GM21529 (cell line): ENCODE measurements at regions not wholly inside any gene's neighbourhood (a gene's known extent, or its start where the extent isn't known, plus 50 kb on each side); places are given as distances from the start of the nearest gene placed in this dataset.
"Not testable (repeated sequence)": the region's sequence is repeated elsewhere in the genome, so short reads cannot be mapped to it uniquely, and the experiment has no call there.

ENCODE experiments used
- ATAC-seq: cut with Tn5 transposase; IDR thresholded peaks from one replicate; pipeline ENCODE4 v1.9.1; 2021; ENCODE audit not compliant: unreplicated experiment

- ATAC-seq = no peak
These were observed 57.2 kb downstream of the BMP15 start for GRCh38 chrX:50967736-50968135.

DNA sequence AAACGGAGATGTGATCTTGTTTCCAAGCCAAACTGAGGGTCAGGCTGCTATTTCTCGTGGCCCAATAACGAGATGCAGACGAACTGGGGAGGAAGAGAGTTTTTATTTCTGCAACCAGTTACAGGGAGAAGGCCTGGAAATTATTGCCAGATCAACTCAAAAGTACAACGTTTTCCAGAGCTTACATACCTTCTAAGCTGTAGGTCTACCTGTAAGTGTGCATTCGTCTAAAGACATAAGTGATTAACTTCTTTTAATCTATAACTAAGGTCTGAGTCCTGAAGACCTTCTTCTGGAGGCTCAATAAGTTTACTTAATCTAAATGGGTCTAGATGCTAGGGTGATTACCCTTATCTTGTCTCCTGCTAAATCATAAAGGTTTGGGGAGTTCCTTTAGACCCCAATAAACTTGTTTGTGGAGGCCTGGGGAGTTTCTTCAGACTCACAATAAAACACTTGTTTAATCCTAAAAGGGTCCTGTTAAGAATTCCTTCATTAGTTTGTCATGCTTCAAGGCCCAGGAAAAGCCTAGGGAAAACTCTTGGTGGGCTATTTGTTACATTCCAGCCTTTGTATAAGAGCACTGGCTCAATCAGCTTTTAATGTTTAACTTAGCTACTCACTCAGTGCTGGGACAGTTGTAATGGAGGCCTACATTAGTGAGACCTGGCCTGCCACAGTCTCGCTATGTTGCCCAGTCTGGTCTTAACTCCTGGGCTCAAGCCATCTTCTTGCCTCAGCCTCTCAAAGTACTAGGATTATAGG, 58.5 kb downstream of the BMP15 start:
- not testable (repeated sequence) for ATAC-seq

DNA sequence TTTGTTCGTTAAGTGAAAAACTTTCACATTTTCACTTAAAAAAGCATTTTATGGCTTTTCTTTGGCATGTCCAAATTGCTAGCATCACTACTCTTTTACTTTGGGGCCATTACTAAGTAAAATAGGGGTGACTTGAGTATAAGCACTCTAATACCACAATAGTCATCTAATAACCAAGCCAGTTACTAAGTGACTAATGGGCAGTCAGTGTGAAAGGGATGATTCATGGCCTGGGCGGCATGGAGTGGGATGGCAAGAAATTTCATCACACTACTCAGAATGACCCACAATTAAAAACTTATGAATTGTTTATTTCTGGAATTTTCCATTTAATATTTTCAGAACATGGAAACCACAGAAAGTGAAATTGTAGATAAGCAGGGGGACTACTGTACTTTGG, 60.9 kb downstream of the BMP15 start:
- peak; percentile 75 for ATAC-seq

DNA sequence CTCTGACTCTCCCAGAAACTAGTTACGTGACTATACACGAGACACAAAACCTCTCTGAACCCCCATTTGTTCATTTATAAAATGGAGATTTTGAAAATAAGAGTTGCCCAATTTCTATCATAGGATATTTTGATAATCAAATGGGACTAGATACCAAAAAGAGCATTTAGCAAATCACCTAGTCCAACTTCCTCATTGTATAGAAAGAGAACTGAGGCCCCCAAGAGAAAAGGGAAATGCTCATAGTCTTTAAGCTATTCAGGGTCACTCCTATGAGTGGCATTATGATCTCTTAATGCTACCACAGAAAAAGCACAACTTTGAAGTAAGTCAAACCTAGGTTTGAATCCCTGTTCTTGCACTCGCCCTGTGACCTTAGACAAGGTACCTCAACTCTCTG, 62.7 kb downstream of the BMP15 start:
- ATAC-seq = no peak

DNA sequence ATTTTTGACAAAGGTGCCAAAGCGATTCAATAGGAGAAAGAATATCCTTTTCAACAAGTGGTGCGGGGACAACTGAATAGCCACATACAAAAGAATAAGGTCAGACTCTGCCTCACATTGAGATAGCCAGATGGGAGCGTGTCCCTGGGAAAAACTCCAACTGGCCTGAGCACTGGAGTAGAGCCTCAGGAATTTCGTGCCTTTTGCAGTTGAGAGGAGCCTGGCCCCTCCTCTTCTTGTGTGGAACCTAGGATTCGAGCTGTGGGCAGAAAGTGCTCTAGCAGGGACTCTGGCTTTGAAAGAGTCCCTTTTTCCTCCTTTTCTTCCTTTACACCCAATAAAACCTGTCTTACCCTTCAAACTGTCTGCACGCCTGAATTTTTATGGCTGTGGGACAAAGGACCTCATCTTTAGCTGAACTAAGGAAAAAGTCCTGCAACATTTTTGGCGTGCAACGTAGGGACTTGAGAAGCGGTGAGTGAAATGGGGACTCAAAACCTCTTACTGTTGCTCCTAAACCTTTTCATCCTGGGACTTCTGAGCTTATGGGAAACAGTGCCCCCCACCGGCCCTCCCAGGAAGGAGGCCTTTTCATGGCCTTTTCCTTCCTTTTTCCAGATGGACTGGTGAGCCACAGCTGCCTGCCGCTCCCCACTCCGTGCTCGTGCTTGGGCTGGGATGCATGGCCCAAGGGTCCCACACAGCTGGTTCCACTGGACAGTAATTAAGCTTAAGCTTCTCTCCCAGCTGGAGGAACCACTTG, 68.6 kb downstream of the BMP15 start:
- no peak for ATAC-seq

DNA sequence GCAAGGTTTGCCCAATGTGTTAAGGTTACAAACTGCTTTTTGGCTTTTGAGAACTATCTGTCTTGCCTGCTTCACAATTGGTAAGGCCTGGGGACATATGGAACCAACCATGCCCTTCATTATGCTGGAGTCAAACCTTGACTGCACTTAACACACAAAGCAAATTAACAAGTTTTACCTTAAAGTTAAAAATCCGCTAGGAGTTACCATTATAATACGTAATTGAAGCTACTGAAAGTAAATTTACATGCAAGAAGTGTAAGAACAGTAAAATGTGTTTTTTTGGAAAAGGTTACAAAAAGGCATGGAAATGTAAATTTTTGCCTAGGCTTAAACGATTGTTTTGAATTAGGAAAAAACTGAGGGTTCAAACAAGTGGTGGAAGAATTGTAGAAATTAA, 69.7 kb downstream of the BMP15 start:
- ATAC-seq = no peak

- no peak for ATAC-seq
These were observed 78.1 kb downstream of the BMP15 start for GRCh38 chrX:50988649-50989048.

DNA sequence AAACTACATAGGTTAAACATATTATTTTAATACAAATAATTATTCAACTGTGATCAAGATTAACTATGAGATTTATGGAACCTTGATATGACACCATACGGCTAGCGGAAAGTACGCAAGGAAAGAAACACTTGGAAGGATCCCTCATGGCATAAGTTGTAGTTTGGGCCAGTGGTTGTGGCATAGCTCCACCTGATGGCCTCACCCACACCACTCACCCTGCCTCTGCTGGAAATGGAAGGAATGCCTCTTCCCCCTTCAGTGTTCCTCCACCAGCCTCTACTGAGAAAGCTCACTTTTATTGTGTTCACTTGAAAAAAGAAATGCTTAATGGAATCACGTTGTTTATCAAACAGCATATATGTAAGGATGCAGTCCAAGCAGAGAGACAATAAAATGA, 86.4 kb downstream of the BMP15 start:
- ATAC-seq = no peak

DNA sequence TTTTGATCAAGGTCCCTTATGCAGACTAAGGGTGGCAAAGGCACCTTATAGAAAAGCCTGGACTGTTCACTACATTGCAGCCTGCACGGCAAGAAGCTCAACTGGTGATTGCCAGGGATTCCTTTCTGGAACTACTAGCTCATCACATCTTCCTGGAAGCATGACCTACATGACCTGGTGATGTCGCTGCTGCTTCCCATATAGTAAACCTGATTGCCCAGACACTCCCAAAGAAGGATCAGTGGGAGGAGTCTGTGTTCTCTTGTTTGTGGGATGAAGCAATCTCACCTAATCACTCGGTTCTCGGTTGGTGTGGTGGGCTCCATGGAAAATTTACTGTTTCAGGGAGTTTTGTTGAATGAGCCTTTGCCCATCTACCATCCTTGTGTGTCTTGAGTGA, 89.8 kb downstream of the BMP15 start:
- not testable (repeated sequence) for ATAC-seq

- not testable (repeated sequence) for ATAC-seq
These were observed 91.4 kb downstream of the BMP15 start for GRCh38 chrX:51001733-51002632.

GRCh38 chrX:51006064-51006463, 95.5 kb downstream of the BMP15 start:
- no peak for ATAC-seq

DNA sequence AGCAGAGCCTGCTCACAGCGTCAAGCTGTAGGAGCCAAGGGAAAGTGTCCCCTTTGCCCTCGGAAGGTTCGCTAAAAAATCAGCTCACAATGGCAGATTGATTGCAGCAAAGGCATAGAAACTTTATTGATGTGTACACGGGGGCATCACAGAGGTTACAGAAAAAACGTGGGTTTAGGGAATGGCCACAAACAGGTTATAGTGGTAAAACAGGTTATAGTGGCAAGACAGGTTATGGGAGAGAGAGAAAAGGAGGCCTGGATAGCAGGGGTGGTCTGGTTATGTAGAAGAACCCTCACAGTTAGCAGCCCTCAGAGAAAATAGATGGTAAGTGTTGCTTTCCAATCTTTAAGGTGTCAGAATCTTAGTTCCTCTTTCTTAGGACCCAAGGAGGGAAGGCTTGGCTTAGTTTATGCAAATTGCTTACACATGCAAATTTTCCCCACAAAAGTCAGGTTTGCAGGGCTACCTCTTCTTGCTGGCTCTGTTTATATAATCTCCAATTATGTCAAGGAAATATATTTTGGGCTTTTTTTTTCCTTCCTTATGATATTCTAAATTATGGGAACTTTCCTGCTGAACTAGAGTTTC, 113.7 kb downstream of the BMP15 start:
- peak; percentile 84 for ATAC-seq

DNA sequence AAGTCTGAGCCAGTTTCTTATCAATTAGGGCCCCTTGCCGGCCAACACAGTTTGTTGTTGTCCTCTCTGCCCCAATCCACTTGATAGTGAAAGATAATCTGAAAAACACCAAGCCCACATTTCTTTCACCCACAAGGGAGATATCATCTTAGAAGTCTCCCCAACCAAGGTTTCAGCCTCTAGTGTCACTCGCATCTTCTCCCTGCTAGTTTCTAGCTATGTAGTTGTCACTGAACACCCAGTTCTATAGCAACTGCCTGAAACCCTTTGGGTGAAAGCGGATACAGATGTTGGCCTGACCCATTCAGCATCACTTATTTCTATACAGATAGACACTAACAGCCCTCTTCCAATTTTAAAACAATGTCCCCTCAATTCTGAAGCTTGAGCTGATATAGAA, 116.3 kb downstream of the BMP15 start:
- ATAC-seq = no peak

DNA sequence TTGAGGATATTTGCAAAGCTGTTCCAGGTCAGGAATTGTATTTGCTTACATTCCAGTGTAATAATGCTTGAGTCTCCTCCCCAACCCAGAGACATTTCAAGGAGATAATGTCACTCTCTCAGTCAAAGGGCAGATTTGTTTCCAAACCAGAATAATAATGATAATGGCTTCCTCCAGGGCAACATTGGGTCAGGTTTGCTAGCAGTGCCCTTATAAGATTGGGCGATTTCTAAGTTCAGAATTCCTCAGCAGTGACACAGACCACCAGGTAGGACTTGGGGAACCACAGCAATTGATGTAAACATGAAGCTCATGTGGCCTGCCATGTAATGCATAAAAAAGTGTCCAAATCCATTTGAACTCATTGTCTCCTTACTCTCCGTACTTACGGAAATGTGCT, 125.2 kb downstream of the BMP15 start:
- ATAC-seq = no peak

DNA sequence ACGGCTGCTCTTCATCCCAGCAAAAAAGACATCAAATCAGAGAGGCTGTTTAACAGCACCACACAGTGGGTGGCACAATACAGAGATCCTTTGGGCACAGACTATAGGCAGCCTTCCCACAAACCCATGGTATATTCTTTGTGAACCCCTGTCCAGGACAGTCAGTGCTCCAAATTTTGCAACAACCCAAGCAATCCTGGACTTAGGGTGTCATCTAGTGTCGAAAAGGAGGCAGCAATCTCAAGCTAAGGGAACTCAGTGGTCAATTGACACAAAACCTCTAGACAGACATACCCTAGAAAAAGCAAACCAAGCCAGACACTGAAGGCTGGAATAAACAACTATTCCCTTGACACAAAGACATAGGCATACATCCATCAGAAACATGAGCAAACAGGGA, 137.4 kb downstream of the BMP15 start:
- no peak for ATAC-seq

GRCh38 chrX:51053741-51054140, 143.2 kb downstream of the BMP15 start:
- ATAC-seq = no peak

GRCh38 chrX:51098046-51098445, 187.5 kb downstream of the BMP15 start:
- ATAC-seq = no peak

DNA sequence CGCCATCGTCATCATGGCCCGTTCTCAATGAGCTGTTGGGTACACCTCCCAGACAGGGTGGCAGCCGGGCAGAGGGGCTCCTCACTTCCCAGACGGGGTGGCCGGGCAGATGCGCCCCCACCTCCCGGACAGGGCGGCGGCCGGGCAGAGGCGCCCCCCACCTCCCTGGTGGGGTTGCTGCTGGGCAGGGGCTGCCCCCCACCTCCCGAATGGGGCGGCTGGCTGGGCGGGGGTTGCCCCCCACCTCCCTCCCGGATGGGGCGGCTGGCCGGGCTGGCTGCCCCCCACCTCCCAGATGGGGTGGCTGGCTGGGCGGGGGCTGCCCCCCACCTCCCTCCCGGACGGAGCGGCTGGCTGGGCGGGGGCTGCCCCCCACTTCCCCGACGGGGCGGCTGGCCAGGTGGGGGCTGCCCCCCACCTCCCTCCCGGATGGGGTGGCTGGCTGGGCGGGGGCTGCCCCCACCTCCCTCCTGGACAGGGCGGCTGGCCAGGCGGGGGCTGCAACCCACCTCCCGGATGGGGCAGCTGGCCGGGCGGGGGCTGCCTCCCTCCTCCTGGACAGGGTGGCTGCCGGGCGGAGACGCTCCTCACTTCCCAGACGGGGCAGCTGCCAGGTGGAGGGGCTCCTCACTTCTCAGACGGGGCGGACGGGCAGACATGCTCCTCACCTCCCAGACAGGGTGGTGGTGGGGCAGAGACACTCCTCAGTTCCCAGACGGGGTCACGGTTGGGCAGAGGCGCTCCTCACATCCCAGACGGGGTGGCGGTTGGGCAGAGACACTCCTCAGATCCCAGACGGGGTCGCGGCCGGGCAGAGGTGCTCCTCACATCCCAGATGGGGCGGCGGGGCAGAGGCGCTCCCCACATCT, 208.8 kb downstream of the BMP15 start:
- not testable (repeated sequence) for ATAC-seq

DNA sequence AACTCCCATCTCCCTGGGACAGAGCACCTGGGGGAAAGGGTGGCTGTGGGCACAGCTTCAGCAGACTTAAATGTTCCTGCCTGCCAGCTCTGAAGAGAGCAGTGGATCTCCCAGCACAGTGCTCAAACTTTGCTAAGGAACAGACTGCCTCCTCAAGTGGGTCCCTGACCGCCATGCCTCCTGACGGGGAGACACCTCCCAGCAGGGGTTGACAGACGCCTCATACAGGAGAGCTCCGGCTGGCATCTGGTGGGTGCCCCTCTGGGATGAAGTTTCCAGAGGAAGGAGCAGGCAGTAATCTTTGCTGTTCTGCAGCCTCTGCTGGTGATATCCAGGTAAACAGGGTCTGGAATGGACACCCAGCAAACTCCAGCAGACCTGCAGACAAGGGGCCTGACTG, 206.9 kb upstream of the NUDT10 start:
- not testable (repeated sequence) for ATAC-seq

DNA sequence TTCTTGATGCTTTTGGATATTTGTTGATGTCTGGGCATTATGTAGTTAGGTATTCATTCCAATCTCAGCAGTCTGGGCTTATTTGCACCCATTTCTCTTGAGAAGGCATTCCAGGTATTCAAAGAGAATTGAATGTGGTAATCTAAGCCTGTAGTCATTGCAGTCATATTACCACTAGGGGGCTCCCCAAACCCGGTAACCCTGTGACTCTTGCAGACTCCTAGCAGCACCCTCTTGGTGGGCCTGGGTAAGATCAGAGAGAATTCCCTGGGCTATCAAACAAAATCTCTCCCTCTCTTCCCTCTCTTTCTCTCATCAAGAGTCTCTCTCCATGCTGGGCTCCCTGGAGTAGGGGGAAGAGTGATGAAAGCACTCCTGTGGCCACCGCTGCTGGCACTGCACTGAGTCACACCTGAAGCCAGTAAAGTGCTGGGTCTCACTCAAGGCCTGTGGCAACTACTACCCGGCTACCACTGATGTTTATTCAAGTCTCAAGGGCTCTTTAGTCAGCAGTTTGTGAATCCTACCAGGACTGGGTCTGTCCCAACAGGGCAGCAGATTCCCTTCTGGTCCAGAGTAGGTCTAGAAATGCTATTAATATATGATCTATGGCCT, 187.7 kb upstream of the NUDT10 start:
- ATAC-seq = peak; percentile 75
